CD14-positive monocyte (primary cell): ENCODE measurements at regions not wholly inside any gene's neighbourhood (a gene's known extent, or its start where the extent isn't known, plus 50 kb on each side); places are given as distances from the start of the nearest gene placed in this dataset.
"Not testable (repeated sequence)": the region's sequence is repeated elsewhere in the genome, so short reads cannot be mapped to it uniquely, and the experiment has no call there.

Source experiments
- DNase-seq, 3 donors: peaks; one replicate each; pipeline ENCODE4 v3.0.0-alpha.2; 2011 to 2022
- H2AFZ ChIP-seq: 2 replicates; pipeline ENCODE4 v1.6.0; 2012; ENCODE audit warnings: mild to moderate bottlenecking, low read depth, low read length, inconsistent platforms; ENCODE audit not compliant: insufficient read depth, poor library complexity, severe bottlenecking
- H3K27ac ChIP-seq, 2 donors: 1 replicate in 1 of 2; 2 replicates in 1 of 2; pipeline ENCODE4 v1.5.1; 2012 to 2013; ENCODE audit warnings: low read length in 2 of 2, control low read depth in 1 of 2, inconsistent platforms in 1 of 2, low read depth in 1 of 2, mild to moderate bottlenecking in 1 of 2
- H3K27me3 ChIP-seq, 2 donors: one replicate each; pipeline versions ENCODE4 v1.6.0 to v1.6.1; 2011 to 2013; ENCODE audit warnings: low read length in 2 of 2; ENCODE audit not compliant: control insufficient read depth in 2 of 2, insufficient read depth in 2 of 2
- H3K36me3 ChIP-seq, 2 donors: replicated peaks in 1 of 2; 1 replicate in 1 of 2; 2 replicates in 1 of 2; pipeline versions ENCODE4 v1.5.1 to v1.6.1; 2012 to 2013; ENCODE audit warnings: low read length in 2 of 2, control low read depth in 1 of 2, inconsistent platforms in 1 of 2, mild to moderate bottlenecking in 1 of 2; ENCODE audit not compliant: insufficient read depth in 2 of 2, control insufficient read depth in 1 of 2
- H3K4me1 ChIP-seq, 2 donors: 1 replicate in 1 of 2; 2 replicates in 1 of 2; pipeline versions ENCODE4 v1.5.1 to v1.6.1; 2012 to 2013; ENCODE audit warnings: low read length in 2 of 2, control low read depth in 1 of 2, inconsistent platforms in 1 of 2, mild to moderate bottlenecking in 1 of 2, moderate library complexity in 1 of 2; ENCODE audit not compliant: insufficient read depth in 2 of 2, control insufficient read depth in 1 of 2
- H3K4me2 ChIP-seq: replicated peaks from 2 replicates; pipeline ENCODE3; 2012; ENCODE audit warnings: low read length, moderate library complexity, mild to moderate bottlenecking; ENCODE audit not compliant: poor library complexity, severe bottlenecking; ENCODE audit errors: extremely low read depth
- H3K4me3 ChIP-seq, 3 experiments: fragments of 200-600 bp in 1 of 3; sonication (generic) in 1 of 3; replicated peaks in 1 of 3; 1 replicate in 2 of 3; 2 replicates in 1 of 3; pipeline ENCODE4 v1.5.1; 2011 to 2013; ENCODE audit warnings: low read length in 3 of 3, mild to moderate bottlenecking in 3 of 3, control low read depth in 2 of 3, low read depth in 2 of 3, inconsistent platforms in 1 of 3, moderate library complexity in 1 of 3
- H3K79me2 ChIP-seq: 2 replicates; pipeline ENCODE4 v1.6.0; 2012; ENCODE audit warnings: mild to moderate bottlenecking, control low read depth, inconsistent platforms, low read length, moderate library complexity; ENCODE audit not compliant: insufficient read depth
- H3K9ac ChIP-seq: 2 replicates; pipeline ENCODE4 v1.6.0; 2017; ENCODE audit warnings: low read length, mild to moderate bottlenecking; ENCODE audit not compliant: insufficient read depth, poor library complexity, severe bottlenecking
- H3K9me3 ChIP-seq, 2 donors: replicated peaks in 1 of 2; 1 replicate in 1 of 2; 2 replicates in 1 of 2; pipeline versions ENCODE4 v1.5.1 to v1.6.1; 2012 to 2013; ENCODE audit warnings: low read length in 2 of 2, control low read depth in 1 of 2; ENCODE audit not compliant: control insufficient read depth in 1 of 2, insufficient read depth in 1 of 2
- H4K20me1 ChIP-seq: 2 replicates; pipeline ENCODE4 v1.6.0; 2012; ENCODE audit warnings: mild to moderate bottlenecking, low read length, control low read depth, moderate library complexity; ENCODE audit not compliant: insufficient read depth
- H3K27ac Mint-ChIP-seq, 7 donors: one replicate each; pipeline ENCODE4 v1.8.0; 2020; ENCODE audit warnings: mild to moderate bottlenecking in 7 of 7, mixed read lengths in 7 of 7, moderate library complexity in 6 of 7, inconsistent platforms in 2 of 7
- H3K27me3 Mint-ChIP-seq, 3 donors: one replicate each; pipeline ENCODE4 v1.8.0; 2021 to 2022; ENCODE audit warnings: low read depth in 3 of 3, mild to moderate bottlenecking in 3 of 3, mixed read lengths in 3 of 3, moderate library complexity in 3 of 3, inconsistent platforms in 1 of 3
- H3K36me3 Mint-ChIP-seq, 2 donors: one replicate each; pipeline ENCODE4 v1.8.0; 2020; ENCODE audit warnings: mixed read lengths in 2 of 2, inconsistent platforms in 1 of 2, mild to moderate bottlenecking in 1 of 2
- H3K4me1 Mint-ChIP-seq: one replicate; pipeline ENCODE4 v1.8.0; 2020; ENCODE audit warnings: mild to moderate bottlenecking, mixed read lengths
- H3K4me3 Mint-ChIP-seq, 2 donors: one replicate each; pipeline ENCODE4 v1.8.0; 2020; ENCODE audit warnings: mild to moderate bottlenecking in 2 of 2, mixed read lengths in 2 of 2, moderate library complexity in 1 of 2
- H3K9me3 Mint-ChIP-seq, 7 donors: one replicate each; pipeline ENCODE4 v1.8.0; 2020 to 2022; ENCODE audit warnings: mixed read lengths in 7 of 7, mild to moderate bottlenecking in 6 of 7, moderate library complexity in 6 of 7, inconsistent platforms in 2 of 7
- WGBS: methylation state at CpG from one replicate; pipeline ENCODE4 v1.1.5; 2013; ENCODE audit warnings: missing lambda C conversion rate; ENCODE audit not compliant: insufficient coverage; 5-methylcytosine and 5-hydroxymethylcytosine counted together
- intact Hi-C, 2 donors: fragments of 100-400 bp; cut with micrococcal nuclease; formaldehyde crosslinking; loops; one replicate each; pipeline versions ENCODE4 v1.15.0 to v1.15.1; 2023

DNA sequence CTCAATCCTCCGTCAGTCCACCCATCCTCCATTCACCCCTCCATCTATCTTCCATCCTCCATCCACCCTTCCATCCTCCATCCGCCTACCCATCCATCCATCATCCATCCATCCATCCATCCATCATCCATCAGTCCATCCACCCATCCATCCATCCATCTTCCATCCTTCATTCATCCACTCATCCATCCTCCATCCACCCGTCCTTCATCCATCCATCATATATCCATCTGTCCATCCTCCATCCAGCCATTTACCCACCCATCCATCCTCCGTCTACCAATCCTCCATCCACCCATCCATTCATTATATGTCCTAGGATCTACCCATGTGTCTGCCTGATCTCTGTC is 179.1 kb downstream of the TMEM121 start:
- H3K36me3 ChIP-seq, H3K36me3 Mint-ChIP-seq, H3K9ac ChIP-seq, H4K20me1 ChIP-seq, H2AFZ ChIP-seq, H3K4me2 ChIP-seq, H3K4me1 Mint-ChIP-seq, H3K27me3 Mint-ChIP-seq, intact Hi-C loops, H3K27ac ChIP-seq, H3K4me1 ChIP-seq, H3K4me3 ChIP-seq, H3K9me3 Mint-ChIP-seq, H3K4me3 Mint-ChIP-seq, H3K9me3 ChIP-seq, DNase-seq, H3K79me2 ChIP-seq, H3K27me3 ChIP-seq: not testable (repeated sequence)
- H3K27ac Mint-ChIP-seq = peak overlapping the region in 1 of 7 donors; percentile 15
- 98% methylated on average over 3 of the region's 4 CpGs for WGBS

DNA sequence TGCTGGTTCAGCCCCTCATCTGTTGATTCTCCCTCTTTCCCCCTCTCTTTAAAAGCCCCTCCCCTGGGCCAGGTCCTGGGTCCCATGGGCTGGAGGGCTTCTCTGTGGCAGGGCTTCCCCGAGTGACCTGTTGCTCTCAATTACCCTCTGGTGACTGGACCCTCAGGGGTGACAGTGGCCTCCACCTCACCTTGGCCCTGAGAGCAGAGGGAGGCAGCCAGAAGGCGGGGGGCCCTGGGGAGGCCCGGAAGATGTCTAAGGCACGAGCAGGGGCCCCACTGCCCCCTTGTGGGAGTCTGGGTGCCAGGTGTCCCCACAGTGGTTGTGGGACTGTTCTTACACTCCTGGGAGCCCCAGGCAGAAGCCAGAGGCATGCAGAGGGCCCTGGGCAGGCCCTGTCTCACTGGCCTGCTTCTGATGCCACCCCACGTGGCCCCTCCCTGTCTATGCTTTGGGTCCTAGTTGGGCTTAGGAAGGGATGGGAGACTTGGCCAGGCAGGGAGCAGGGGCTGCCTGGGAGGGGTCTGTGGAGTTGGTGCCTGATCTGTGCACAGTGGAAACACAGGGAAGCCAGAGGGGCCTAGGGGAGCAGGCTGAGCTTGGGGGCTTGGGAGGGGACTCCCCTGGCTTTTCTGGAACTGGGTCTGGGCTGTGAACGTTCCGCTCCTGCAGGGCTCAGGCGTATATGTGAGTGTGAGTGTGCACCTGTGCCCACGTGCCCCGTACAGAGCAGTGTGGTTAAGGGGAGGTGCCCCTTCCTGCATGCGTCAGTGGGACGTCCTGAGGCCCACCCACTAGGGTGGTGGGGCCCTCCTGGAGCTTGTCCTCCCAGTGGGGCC is 179.7 kb downstream of the TMEM121 start:
- H3K36me3 Mint-ChIP-seq, H3K4me2 ChIP-seq, H3K27me3 Mint-ChIP-seq, H3K9me3 Mint-ChIP-seq, H3K4me1 Mint-ChIP-seq, H3K9ac ChIP-seq, H3K4me3 Mint-ChIP-seq, H3K4me3 ChIP-seq, DNase-seq, H3K27ac ChIP-seq, H2AFZ ChIP-seq, H3K79me2 ChIP-seq, H3K9me3 ChIP-seq, H3K36me3 ChIP-seq, H3K27ac Mint-ChIP-seq, H3K4me1 ChIP-seq, H3K27me3 ChIP-seq, H4K20me1 ChIP-seq: not testable (repeated sequence)
- intact Hi-C loops = loop anchor here in 1 of 2 donors (2.0 kb wide), 1 partner anchor 117 kb away; no protein-coding TSS in a partner anchor
- WGBS = 77% methylated on average over 3 of the region's 12 CpGs

- not testable (repeated sequence) for H3K4me1 ChIP-seq, H3K79me2 ChIP-seq, H3K4me3 Mint-ChIP-seq, H3K27me3 Mint-ChIP-seq, H3K36me3 Mint-ChIP-seq, H3K4me1 Mint-ChIP-seq, H3K4me2 ChIP-seq, H3K27ac ChIP-seq, H3K36me3 ChIP-seq, H2AFZ ChIP-seq, H3K4me3 ChIP-seq, H3K9ac ChIP-seq, H3K9me3 Mint-ChIP-seq, H3K27ac Mint-ChIP-seq, H3K9me3 ChIP-seq, H3K27me3 ChIP-seq, DNase-seq, H4K20me1 ChIP-seq
- WGBS = no CpG with 5 or more reads among the region's 8 CpGs
- intact Hi-C loops = loop anchor here in 1 of 2 donors (2.0 kb wide), 1 partner anchor 118 kb away; no protein-coding TSS in a partner anchor
Measured at GRCh38 chr14:105706701-105707019, 180.3 kb downstream of the TMEM121 start.

DNA sequence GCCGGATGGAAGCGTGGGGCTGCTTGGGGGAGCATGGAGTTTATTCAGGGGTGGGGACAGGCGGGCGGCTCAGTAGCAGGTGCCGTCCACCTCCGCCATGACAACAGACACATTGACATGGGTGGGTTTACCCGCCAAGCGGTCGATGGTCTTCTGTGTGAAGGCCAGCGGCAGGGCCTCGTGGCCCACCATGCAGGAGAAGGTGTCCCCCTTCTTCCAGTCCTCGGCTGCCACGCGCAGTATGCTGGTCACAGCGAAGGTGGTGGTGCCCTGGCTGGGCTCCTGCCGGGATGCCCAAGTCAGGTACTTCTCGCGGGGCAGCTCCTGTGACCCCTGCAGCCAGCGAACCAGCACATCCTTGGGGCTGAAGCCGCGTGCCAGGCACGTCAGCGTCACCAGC is 180.7 kb downstream of the TMEM121 start:
- 97% methylated on average over 11 of the region's 23 CpGs for WGBS
- not testable (repeated sequence) for H2AFZ ChIP-seq, DNase-seq, H3K79me2 ChIP-seq, H3K36me3 ChIP-seq, H3K27ac ChIP-seq, H3K9me3 Mint-ChIP-seq, H3K9ac ChIP-seq, H3K27me3 Mint-ChIP-seq, H3K27me3 ChIP-seq, H3K4me3 Mint-ChIP-seq, H4K20me1 ChIP-seq, H3K4me2 ChIP-seq, H3K36me3 Mint-ChIP-seq, H3K4me1 ChIP-seq, H3K4me1 Mint-ChIP-seq, H3K27ac Mint-ChIP-seq, H3K4me3 ChIP-seq
- peaks cover 0 to 12% of the 10 kb centered on the region in 2 donors for H3K9me3 ChIP-seq
- intact Hi-C loops = loop anchor here in 1 of 2 donors (2.0 kb wide), 1 partner anchor 118 kb away; no protein-coding TSS in a partner anchor
